PC-3 (cell line): ENCODE measurements at regions not wholly inside any gene's neighbourhood (a gene's known extent, or its start where the extent isn't known, plus 50 kb on each side); places are given as distances from the start of the nearest gene placed in this dataset.

Source experiments
- ATAC-seq: fragments of 200-7000 bp; cut with Tn5 transposase; 2 replicates; pipeline ENCODE4 v1.9.1; 2020; ENCODE audit warnings: mild to moderate bottlenecking, moderate library complexity
- BruUV-seq: library from RNA; stranded (reverse); fragments of 400-500 nt; replicated peaks from 2 replicates; lab custom pipeline; 2021; lab: Mats Ljungman, UMichigan
- CTCF ChIA-PET: fragments of 300-600 bp; sonication (Branson Sonifier 250); formaldehyde crosslinking; loops from one replicate; lab custom pipeline; 2022; ENCODE audit warnings: antibody characterized with exemption; lab: Charles Lee
- POLR2A ChIA-PET: fragments of 300-600 bp; sonication (Branson Sonifier 250); formaldehyde crosslinking; loops from one replicate; lab custom pipeline; 2022; ENCODE audit warnings: antibody characterized with exemption; ENCODE audit not compliant: unreplicated experiment; lab: Charles Lee
- DNase-seq: peaks from one replicate; pipeline ENCODE4 v3.0.0-alpha.2; 2015
- H2AFZ ChIP-seq: fragments of 300-600 bp; sonication (generic); 2 replicates; pipeline ENCODE4 v1.6.0; 2016; ENCODE audit warnings: antibody characterized with exemption, low read length
- H3F3A ChIP-seq: fragments of 300-600 bp; sonication (generic); one replicate; pipeline ENCODE4 v1.6.0; 2017; ENCODE audit warnings: antibody characterized with exemption, low read length, control low read depth, mild to moderate bottlenecking; ENCODE audit not compliant: unreplicated experiment
- H3K27ac ChIP-seq: fragments of 300-600 bp; sonication (generic); 2 replicates; pipeline ENCODE4 v1.5.1; 2016; ENCODE audit warnings: mild to moderate bottlenecking, low read length
- H3K27me3 ChIP-seq: fragments of 300-600 bp; sonication (generic); 2 replicates; pipeline ENCODE4 v1.6.1; 2016; ENCODE audit warnings: low read length, mixed read lengths
- H3K36me3 ChIP-seq: fragments of 300-600 bp; sonication (generic); 2 replicates; pipeline ENCODE4 v1.6.1; 2016; ENCODE audit warnings: low read depth, mixed run types, low read length, mixed read lengths
- H3K4me1 ChIP-seq: fragments of 300-600 bp; sonication (generic); 2 replicates; pipeline ENCODE4 v1.5.1; 2016; ENCODE audit warnings: low read length; ENCODE audit not compliant: insufficient read depth
- H3K4me2 ChIP-seq: fragments of 300-600 bp; sonication (generic); 2 replicates; pipeline ENCODE4 v1.6.0; 2016; ENCODE audit warnings: low read length
- H3K4me3 ChIP-seq: fragments of 300-600 bp; sonication (generic); 2 replicates; pipeline ENCODE4 v1.5.1; 2016; ENCODE audit warnings: mild to moderate bottlenecking, low read length, mixed read lengths
- H3K79me2 ChIP-seq: fragments of 300-600 bp; sonication (generic); 2 replicates; pipeline ENCODE4 v1.6.1; 2017; ENCODE audit warnings: low read length, mixed read lengths
- H3K9ac ChIP-seq: fragments of 300-600 bp; sonication (generic); 2 replicates; pipeline ENCODE4 v1.6.0; 2016; ENCODE audit warnings: mild to moderate bottlenecking, low read length
- H3K9me2 ChIP-seq: fragments of 300-600 bp; sonication (generic); replicated peaks from 2 replicates; pipeline ENCODE4 v1.6.1; 2016; ENCODE audit warnings: mixed run types, low read length, mixed read lengths
- H3K9me3 ChIP-seq: fragments of 300-600 bp; sonication (generic); 2 replicates; pipeline ENCODE4 v1.6.1; 2016; ENCODE audit warnings: low read length, mixed read lengths
- H4K20me1 ChIP-seq: fragments of 300-600 bp; sonication (generic); 2 replicates; pipeline ENCODE4 v1.6.1; 2016; ENCODE audit warnings: low read length, mixed read lengths
- CTCF ChIP-seq: fragments of 300-600 bp; sonication (generic); conservative IDR thresholded peaks from 2 replicates; pipeline ENCODE4 v1.5.1; 2017; ENCODE audit warnings: antibody characterized with exemption, low read depth, mild to moderate bottlenecking, low read length
- EZH2 ChIP-seq: fragments of 300-600 bp; sonication (generic); IDR thresholded peaks from one replicate; pipeline ENCODE4 v1.6.1; 2017; ENCODE audit warnings: antibody characterized with exemption, mild to moderate bottlenecking, low read length; ENCODE audit not compliant: unreplicated experiment
- EZH2phosphoT487 ChIP-seq: fragments of 300-600 bp; sonication (generic); IDR thresholded peaks from 2 replicates; pipeline ENCODE4 v1.6.1; 2018; ENCODE audit warnings: mild to moderate bottlenecking, antibody characterized with exemption, low read length, borderline replicate concordance
- intact Hi-C: fragments of 100-400 bp; cut with micrococcal nuclease; formaldehyde crosslinking; loops from 2 replicates; pipeline ENCODE4 v1.9.0; 2023

- Histone ChIP-seq H4K20me1 (no peaks in the 10 kb centered on the region), H3K9ac (no peak overlapping the region), H3K4me2 (no peak overlapping the region), H2AFZ (no peak overlapping the region), H3K79me2 (no peaks in the 10 kb centered on the region), H3K4me3 (no peak overlapping the region), H3K4me1 (no peaks in the 10 kb centered on the region), H3K27me3 (no peaks in the 10 kb centered on the region), H3F3A (no peaks in the 10 kb centered on the region), H3K9me3 (no peaks in the 10 kb centered on the region), H3K27ac (no peak overlapping the region), H3K36me3 (no peaks in the 10 kb centered on the region), H3K9me2 (no peaks in the 10 kb centered on the region)
- no peak for ATAC-seq
- no peak for DNase-seq
- ChIA-PET CTCF (no interaction called here), POLR2A (no interaction called here)
- TF ChIP-seq EZH2phosphoT487 (no peak), CTCF (no peak), EZH2 (no peak)
- no TSS peak for BruUV-seq
- intact Hi-C loops, result no loop called here
These were observed 389.1 kb upstream of the COBL start for GRCh38 chr7:51705701-51706100.

- Histone ChIP-seq H3K9me2 (no peaks in the 10 kb centered on the region), H3K79me2 (no peaks in the 10 kb centered on the region), H3F3A (no peaks in the 10 kb centered on the region), H3K36me3 (no peaks in the 10 kb centered on the region), H3K9me3 (no peaks in the 10 kb centered on the region), H3K4me1 (no peaks in the 10 kb centered on the region), H2AFZ (no peak overlapping the region), H3K27me3 (no peaks in the 10 kb centered on the region), H3K27ac (no peak overlapping the region), H3K9ac (no peak overlapping the region), H4K20me1 (no peaks in the 10 kb centered on the region), H3K4me2 (no peak overlapping the region), H3K4me3 (no peak overlapping the region)
- ChIA-PET CTCF (no interaction called here), POLR2A (no interaction called here)
- no TSS peak for BruUV-seq
- intact Hi-C loops, result no loop called here
- ATAC-seq, result no peak
- DNase-seq, result no peak
- TF ChIP-seq CTCF (no peak), EZH2phosphoT487 (no peak), EZH2 (no peak)
These were observed 386.1 kb upstream of the COBL start for GRCh38 chr7:51702673-51703072.

GRCh38 chr7:51701935-51702334 is 385.3 kb upstream of the COBL start:
- H3K27me3 ChIP-seq, result no peaks in the 10 kb centered on the region
- H3K4me3 ChIP-seq, result no peak overlapping the region
- H4K20me1 ChIP-seq, result no peaks in the 10 kb centered on the region
- no peak for ATAC-seq
- no peak overlapping the region for H3K4me2 ChIP-seq
- CTCF ChIA-PET, result no interaction called here
- no TSS peak for BruUV-seq
- no peaks in the 10 kb centered on the region for H3F3A ChIP-seq
- no peak for TF ChIP-seq EZH2phosphoT487
- no peak for TF ChIP-seq CTCF
- TF ChIP-seq EZH2, result no peak
- no peak overlapping the region for H3K27ac ChIP-seq
- H2AFZ ChIP-seq, result no peak overlapping the region
- no peaks in the 10 kb centered on the region for H3K4me1 ChIP-seq
- DNase-seq, result no peak
- no peaks in the 10 kb centered on the region for H3K79me2 ChIP-seq
- H3K9me3 ChIP-seq, result no peaks in the 10 kb centered on the region
- intact Hi-C loops, result no loop called here
- H3K9me2 ChIP-seq, result no peaks in the 10 kb centered on the region
- POLR2A ChIA-PET, result no interaction called here
- H3K9ac ChIP-seq, result no peak overlapping the region
- no peaks in the 10 kb centered on the region for H3K36me3 ChIP-seq
